NCI-H1105 (cell line): ENCODE measurements at regions not wholly inside any gene's neighbourhood (a gene's known extent, or its start where the extent isn't known, plus 50 kb on each side); places are given as distances from the start of the nearest gene placed in this dataset.
"Not testable (repeated sequence)": the region's sequence is repeated elsewhere in the genome, so short reads cannot be mapped to it uniquely, and the experiment has no call there.

Experiments used
- DNase-seq: peaks from one replicate; lab custom pipeline; 2025; lab: John Stamatoyannopoulos, UW

DNA sequence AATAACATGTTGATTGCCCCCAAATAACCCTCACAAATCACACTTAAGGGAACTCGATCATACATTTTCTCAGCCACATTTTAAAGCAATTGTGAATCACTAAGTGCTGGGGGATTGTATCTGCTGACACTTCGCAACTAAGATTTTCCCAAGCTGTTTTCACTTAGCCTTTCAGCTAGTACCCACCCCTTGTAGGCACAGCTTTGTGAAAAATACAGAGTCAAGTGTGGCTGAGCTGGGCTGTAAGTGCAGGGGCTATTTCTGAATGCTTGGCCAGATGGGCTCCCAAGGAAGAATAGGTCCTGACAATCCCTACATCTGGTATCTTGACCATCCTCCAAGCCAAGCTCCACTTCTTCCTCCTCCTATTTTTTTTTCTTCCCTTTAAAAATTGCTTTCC lies 289.2 kb upstream of the NMUR2 start:
- no peak for DNase-seq

DNA sequence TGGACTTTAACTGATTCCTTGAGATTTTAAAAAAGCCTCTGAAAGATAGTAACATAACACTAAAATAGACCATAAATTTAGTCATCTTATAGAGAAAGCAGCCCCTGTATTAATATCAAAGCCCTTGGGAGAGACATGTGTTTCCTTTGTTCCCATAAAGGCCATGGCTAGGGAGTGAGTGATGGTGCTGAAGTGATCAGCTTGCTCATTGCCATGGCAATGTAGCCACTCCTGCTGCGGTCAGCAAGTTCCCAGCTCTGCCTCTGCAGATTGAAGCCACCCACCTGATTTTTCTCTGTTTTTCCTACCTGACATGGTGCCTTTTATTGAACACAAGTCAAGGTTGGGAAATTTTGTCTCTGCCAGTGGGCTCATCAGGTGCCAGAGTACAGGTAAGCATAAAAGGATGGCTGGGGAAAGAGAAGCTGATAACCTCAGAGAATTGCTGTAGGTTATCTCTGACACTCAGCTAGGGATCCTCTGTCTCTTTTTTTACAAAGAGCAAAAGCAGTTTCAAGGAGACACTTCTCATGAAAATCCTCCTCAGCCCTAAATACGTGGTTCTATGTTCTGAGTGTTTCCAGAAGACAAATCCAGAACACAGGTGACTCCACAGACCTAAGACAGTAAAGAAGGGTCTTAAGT lies 296.3 kb upstream of the NMUR2 start:
- DNase-seq: no peak

DNA sequence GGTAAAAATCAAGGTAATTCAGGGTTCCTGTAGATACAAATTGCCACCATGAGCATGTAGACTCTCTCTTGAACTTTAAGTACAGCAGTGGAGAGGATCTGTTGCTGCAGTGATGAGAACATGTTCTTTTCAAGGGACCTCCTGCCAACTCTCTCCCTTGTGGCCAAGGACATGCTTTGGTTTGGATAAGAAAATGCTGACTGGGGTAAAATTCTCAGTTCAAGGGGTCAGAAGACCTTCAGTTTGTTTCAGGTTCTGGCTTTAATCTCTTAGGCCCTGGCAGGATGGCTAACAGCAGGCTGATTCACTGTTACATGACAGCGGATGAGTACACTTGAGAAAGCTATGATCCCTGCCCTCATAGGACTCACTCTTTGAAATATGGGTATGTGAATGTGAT lies 299.2 kb upstream of the NMUR2 start:
- DNase-seq: no peak

DNA sequence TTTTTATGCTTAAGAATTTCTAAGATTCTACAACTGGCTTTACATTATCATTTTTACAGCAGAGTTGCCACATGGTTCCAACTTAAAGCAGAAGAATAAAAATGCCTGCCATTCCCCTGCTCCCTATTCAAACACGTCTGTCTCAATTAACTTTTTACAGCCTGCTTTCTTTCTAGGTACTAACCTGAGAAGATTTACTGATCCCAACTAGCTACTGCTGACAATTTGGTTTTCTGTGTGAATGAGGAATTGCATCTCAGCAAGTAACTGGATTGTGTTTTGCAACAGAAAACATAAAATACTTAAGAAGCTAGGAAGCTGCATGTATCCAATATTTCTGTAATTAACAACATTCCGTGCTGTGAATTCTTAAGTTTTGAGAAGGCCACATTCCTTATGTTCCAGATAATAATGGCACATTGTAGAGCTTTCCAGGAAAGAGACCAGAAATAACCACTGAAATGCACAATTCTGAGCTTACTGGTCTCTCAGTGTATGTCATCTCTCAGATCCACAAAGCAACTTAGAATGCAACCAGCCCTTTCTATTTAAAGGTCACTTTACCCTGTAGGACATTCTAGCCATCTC lies 306.8 kb upstream of the NMUR2 start:
- DNase-seq: no peak

DNA sequence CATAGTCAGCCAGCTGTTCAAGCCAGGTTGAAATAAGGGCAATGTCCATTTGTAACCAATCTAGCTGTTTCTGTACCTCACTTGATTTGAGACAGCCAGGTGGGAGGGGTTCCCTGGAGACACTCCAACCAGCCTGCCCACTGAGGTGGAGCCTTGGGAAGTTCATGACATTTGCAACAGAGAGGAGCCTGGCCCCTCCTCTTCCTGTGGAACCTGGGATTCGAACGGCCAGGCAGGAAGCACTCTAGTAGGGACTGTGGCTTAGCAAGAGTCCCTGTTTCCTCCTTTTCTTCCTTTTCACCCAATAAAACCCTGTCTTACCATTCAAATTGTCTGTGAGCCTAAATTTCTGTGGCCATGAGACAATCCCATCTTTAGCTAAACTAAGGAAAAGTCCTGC lies 312.3 kb upstream of the NMUR2 start:
- DNase-seq: no peak

DNA sequence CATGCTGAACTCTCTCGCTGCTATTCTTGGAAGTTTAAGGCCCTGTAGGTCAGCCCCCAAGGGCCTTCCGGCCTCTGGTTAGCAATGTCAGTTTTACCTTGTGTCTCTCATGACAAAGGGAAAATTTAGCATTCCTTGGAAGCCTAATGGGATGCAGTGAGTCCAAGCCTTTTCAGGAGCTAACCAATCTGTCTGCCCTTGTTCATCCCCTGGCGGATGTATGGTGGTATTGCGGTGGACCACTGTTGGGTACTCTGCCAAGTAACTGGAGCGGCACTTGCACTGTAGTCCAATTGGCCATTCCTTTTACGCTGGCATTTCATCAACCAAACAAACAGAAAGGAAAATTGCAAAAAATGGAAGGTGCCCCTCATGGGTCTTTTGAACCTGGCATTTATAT lies 318.4 kb upstream of the NMUR2 start:
- no peak for DNase-seq

DNA sequence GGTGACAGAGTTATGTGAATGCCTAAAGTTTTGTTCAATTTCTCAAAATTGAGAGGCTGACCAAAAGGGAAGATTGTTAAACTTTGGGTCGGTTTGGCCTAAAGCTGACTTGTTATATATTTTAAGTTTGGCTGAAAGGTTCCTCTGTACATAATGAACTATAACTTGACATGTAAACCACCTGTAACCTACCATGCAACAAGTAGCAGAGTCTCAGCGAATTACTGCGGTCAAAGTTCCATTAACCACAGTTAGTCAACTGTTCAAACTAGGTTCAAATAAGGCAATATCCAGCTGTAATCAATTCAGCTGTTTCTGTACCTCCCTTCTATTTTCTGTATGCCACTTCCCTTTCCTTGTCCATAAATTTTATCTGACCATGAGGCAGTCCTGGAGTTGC lies 325.1 kb upstream of the NMUR2 start:
- no peak for DNase-seq

DNA sequence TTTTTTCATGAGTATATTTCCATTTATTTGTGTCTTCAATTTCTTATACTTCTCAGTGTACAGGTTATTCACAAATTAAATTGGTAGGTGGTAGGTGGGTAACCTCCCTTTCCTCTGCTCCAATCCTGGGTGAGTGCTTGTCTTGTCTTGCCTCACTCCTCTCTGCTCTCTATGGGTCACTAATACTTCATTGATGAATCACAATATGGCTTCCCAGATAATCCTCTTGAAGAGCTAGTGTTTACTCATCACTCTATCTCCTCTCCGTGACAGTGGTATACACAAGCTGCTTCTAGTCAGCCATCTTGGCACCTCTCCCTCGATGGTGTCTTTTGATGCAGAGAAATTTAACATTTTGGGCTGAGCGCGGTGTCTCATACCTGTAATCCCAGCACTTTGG lies 331.8 kb upstream of the NMUR2 start:
- DNase-seq: no peak

DNA sequence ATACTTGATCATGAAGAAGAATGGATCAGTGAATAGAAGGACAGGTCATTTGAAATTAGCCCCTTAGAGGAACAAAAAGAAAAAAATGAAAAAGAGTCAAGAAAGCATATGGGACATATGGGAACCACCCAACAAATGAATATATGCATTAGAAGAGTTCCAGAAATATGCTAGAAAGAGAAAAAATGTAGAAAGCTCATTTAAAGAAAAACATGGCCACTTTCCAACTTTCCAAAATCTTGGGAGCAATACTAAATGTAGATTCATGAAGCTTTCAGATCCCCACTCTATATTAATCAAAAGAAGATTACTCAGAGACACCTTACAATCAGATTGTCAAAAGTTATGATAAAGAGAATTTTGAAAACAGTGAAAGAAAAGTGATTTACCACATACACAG lies 334.8 kb upstream of the NMUR2 start:
- no peak for DNase-seq

DNA sequence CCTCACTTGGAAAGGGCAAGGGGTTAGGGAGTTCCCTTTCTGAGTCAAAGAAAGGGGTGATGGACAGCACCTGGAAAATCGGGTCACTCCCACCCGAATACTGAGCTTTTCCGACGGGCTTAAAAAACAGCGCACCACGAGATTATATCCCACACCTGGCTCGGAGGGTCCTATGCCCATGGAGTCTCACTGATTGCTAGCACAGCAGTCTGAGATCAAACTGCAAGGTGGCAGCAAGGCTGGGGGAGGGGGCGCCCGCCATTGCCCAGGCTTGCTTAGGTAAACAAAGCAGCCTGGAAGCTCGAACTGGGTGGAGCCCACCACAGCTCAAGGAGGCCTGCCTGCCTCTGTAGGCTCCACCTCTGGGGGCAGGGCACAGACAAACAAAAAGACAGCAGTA lies 336.0 kb upstream of the NMUR2 start:
- not testable (repeated sequence) for DNase-seq

DNA sequence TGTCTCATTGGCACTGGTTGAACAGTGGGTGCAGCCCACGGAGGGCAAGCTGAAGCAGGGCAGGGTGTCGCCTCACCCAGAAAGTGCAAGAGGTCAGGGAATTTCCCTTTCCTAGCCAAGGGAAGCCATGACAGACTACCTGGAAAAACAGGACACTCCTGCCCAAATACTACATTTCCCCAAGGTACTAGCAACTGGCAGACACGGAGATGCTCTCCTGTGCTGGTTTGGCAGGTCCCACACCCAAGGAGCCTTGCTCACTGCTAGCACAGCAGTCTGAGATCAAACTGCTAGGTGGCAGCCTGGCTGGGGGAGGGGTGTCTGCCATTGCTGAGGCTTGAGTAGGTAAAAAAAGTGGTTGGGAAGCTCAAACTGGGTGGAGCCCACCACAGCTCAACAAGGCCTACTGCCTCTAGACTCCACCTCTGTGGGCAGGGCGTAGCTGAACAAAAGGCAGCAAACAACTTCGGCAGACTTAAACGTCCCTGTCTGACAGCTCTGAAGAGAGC lies 382.7 kb upstream of the NMUR2 start:
- not testable (repeated sequence) for DNase-seq

DNA sequence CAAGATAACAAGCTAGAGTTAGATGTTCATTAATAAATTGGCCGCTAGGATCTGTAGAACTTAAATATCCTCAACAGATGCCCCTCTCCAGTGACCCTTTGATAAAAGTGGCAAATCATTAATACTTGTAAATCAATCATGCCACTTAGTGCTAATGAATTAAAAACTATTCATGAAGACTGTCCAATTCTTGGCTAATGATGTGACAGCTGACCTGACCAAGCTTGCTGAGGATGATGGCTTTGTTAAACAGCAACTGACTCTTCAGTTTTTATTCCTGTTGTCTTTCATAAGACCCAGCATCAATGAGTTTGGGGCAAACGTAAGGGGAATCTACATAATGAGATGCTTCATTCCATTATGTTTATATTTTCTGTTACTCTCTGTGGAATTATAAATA lies 396.8 kb upstream of the NMUR2 start:
- no peak for DNase-seq

DNA sequence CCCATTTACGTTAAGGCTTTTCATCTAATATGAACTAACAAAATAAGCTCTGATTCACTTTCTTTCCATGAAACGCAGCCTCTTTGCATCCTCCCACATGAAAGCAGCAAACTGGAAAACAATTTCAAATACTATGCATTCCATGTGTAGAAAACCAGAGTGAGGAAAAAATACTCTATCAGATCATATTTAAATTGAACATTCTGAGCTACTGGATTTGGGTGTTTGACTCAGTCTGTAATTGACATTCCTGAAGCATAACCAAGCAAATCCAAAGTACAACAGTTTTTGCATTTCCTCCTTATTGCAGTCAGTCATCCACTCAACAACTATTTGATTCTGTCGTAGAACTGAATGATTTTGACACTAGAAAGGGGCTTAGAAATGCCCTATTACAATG lies 399.1 kb upstream of the NMUR2 start:
- DNase-seq: no peak

DNA sequence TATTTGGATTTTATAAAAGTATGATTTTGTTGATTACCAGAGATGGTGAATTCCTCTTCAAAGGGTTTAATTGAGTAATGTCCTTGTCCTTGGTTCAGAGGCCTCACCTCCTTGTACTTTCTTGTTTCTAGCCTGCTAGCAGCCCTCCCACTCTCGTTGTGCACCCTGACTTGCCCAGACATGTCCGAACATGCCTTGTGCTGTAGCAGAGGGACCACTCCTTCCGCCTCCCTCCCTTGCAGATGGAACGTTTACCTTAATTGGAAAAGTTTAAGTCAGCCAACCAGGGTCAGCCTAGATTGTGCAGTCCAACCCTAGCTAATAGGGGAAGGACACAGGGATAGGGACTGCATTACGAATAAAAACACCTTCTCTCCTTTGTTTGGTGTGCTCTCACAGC lies 406.9 kb upstream of the NMUR2 start:
- no peak for DNase-seq

DNA sequence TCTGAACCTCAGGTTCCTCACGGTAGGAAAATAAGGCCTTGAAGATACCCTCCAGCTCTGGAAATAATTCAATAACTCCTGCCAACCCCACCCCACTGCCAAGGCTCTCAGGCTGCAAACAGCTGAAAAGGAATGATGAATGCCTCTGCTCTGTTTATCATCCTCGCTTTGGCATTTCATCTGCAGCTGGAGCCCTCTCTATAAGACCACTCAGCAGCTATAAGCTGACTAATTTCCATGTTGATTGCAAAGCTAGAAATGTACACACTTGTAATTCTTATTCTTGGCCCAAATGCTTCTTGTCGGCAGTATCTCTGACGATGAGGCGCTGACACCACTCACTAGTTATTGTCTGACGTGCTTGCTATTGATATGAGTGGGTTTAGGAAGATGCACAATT lies 408.4 kb upstream of the NMUR2 start:
- DNase-seq: no peak

DNA sequence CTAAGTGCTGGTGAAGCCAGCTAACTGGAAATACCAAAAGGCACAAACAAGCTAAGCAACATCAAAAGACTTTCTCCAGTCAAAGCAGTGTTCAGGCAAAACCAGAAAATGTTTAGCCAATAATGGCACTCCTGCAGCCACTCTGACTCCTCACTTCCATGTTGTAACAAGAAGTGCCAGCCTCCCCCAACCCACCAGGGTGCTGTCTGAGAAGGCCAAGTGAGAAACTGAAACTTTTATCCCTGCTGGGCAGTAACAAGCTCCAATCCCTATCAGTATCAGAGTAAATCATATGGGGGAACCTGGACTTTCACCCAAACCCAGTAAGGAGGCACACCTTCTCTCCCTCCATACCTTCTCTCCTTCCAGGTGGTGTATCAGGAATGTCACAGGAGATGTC lies 414.8 kb upstream of the NMUR2 start:
- DNase-seq: no peak

DNA sequence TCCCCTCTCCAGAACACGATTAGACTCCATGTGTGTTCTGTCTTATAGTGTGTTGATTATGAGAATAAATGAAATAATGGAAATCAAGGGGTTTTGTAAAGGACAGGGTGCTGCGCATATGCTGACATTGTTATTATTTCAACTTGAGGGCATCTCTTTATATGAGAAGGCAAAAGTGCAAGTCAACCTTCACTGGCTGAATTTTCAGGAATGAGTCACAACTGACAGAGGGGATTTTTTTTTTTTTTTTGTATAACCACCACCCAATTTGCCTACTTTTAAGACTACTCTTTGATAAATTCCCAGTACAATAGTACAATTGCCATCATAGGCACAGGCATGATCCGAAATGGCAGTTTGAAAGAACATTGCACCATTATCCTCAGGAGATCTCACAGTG lies 419.2 kb upstream of the NMUR2 start:
- no peak for DNase-seq

DNA sequence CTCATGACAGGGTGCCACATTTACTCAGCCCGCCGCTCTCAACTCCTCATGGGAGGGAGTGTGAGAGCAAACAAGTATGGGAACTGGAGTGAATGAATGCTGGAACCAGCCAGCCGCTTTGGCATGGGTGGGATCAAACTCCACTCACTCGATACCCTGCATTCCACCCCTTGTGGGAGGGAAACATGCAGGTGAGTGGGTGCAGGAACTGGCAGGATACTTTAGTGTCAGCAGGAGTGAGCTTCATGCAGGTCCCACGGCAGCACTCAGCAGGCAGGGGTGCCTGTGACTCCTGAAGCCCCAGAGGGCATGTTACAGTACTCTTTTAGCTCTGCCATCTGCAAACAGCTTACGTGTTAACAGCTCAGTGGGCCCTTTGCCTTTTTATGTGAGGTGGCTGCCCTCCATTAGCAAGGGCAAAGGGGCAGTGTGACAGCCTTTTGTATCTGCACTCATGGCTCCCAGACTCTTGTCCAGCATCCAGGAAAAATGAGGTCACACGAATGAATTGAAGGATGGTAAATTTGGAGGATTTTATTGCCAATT lies 433.2 kb upstream of the NMUR2 start:
- DNase-seq: no peak

DNA sequence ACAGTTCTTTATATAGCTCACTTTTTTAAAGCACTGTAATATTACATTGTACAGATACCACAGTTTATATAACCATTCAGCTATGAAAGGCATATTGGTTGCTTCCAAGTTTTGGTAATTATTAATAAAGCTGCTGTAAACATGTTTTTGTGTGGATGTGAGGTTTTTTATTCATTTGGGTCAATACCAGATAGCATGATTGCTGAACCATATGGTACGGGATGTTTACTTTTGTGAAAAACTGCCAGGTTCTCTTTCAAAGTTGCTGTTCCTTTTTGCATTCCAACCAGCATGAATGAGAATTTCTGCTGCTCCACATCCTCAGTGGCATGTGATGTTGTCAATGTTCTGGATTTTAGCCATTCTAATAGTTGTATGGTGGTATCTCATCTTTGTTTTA lies 439.6 kb upstream of the NMUR2 start:
- DNase-seq: no peak

DNA sequence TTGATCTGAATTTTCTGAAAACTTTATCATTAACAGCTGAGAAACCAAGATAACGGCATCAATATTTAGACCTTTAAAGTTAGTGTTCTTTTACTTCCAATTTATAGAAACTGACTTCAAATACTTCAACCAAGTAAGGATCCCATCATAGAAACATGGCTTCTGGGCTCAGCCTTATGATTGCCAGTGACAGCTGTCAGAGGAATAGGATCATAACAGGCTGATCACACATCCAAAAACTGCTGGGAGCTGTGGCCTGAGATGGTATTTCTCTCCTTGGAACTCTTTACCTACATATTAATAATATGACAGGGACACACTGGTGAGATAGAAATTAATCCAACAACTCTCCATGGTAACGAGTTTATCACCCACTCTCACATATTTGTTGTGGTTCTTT lies 448.3 kb upstream of the NMUR2 start:
- DNase-seq: no peak

DNA sequence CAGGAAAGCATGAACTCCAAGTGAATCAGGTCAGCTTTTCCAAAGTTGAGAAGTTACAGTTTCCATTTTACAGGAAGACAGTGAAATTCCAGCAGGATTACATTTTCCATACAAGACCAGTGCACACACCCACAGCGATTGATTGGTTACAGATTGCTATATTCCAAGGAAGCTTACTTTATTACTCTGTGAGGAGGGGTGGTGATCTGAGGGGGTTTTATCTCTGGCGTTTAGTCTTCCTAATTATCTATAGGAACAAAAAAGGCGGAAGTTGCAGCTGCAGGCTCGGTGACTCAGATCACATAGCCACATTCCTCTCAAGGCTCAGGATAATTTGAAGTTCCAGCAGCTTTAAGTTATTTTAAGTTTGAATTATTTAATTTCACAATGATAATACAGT lies 450.4 kb upstream of the NMUR2 start:
- no peak for DNase-seq

DNA sequence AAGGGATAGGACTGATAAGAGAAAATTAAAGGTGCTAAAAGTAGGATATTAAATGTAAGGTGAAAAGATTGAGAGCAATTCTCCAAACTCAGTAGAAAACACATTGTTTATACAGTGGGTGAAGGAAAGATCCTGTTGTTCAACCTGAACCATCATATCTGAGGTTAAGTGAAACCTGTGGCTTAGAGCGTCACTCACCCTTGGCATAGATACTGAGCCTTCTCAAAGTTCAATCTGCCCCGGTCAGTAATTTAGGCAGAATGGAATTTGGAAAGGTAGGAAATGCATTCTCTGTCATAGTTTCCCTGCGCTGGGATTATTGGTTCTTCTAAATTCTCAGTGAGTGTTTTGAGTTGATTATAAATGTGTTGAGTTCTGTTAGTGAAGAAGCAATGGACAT lies 456.2 kb upstream of the NMUR2 start:
- no peak for DNase-seq

DNA sequence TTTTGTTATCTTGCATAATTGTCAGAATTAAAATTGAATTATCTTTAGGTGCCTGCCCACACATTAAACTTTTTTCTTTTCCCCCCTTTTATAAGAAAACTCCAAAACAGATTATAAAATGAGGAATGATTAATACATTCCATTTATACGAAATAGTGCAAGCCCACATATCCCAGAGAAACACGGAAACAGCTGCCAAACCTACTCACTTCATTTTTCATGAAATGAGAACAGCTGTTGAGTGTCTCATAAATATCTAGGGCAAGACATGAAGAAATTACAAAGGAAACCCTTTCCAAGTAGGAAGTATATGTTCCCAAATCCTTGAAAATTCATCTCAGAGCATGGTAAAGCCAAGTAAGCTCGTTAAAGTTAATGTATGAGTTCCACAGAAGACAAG lies 459.4 kb upstream of the NMUR2 start:
- DNase-seq: no peak

DNA sequence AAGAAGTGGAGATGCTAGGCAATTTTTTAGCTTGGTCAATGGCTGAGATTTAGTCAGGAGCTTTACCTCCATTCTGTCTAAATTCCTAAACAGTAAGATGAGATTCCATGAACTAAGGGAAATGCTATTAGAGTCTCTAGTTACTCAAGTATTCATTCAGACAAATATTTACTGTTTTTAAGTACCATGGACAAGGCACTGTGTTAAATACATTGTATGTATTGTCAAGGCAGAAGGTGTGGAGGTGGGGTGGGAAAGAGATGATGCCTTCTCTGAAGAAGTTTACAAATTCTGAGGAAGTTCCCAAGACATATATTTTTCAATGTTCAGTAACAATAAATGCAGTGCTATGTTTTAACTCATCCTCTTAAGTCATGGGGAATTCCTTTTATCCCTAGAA lies 459.9 kb upstream of the NMUR2 start:
- DNase-seq: no peak
